HCT116 (cell line): ENCODE measurements at regions not wholly inside any gene's neighbourhood (a gene's known extent, or its start where the extent isn't known, plus 50 kb on each side); places are given as distances from the start of the nearest gene placed in this dataset.

Source experiments
- ATAC-seq: fragments of 200-7000 bp; cut with Tn5 transposase; 2 replicates; pipeline ENCODE4 v1.9.1; 2020; ENCODE audit warnings: mild to moderate bottlenecking, moderate library complexity
- BruUV-seq: library from RNA; stranded (reverse); fragments of 400-500 nt; replicated peaks from 2 replicates; lab custom pipeline; 2021; lab: Mats Ljungman, UMichigan
- CTCF ChIA-PET: fragments of 300-600 bp; sonication (Branson Sonifier 250); formaldehyde crosslinking; loops from one replicate; lab custom pipeline; 2021; ENCODE audit warnings: antibody characterized with exemption; lab: Charles Lee
- POLR2A ChIA-PET: fragments of 300-600, 350-600 bp; sonication (Branson Sonifier 250); formaldehyde crosslinking; loops from one replicate; lab custom pipeline; 2021; ENCODE audit warnings: antibody characterized with exemption; lab: Charles Lee
- RAD21 ChIA-PET, 2 experiments: fragments of 300-600 bp; sonication (Branson Sonifier 250); formaldehyde crosslinking; loops; one replicate each; lab custom pipeline; 2023; ENCODE audit warnings: low total read pairs in 2 of 2; ENCODE audit not compliant: uncharacterized antibody in 2 of 2, unreplicated experiment in 2 of 2, low non-redundant PET in 1 of 2; lab: Charles Lee
- DNase-seq: peaks from one replicate; pipeline ENCODE4 v3.0.0-alpha.2; 2010; ENCODE audit warnings: low read depth, low spot score
- H2AFZ ChIP-seq: fragments of 200-600 bp; shearing (Covaris generic), sonication (generic); 2 replicates; pipeline ENCODE4 v1.6.1; 2017; ENCODE audit warnings: low read depth, mixed run types, mixed read lengths, antibody characterized with exemption, low read length; ENCODE audit not compliant: poor library complexity, severe bottlenecking
- H3K27ac ChIP-seq: 2 replicates; pipeline ENCODE4 v1.5.1; 2012; ENCODE audit warnings: low read depth, low read length
- H3K27me3 ChIP-seq: fragments of 200-600 bp; sonication (generic); 2 replicates; pipeline ENCODE4 v1.6.1; 2016; ENCODE audit warnings: mixed run types, low read length, mixed read lengths; ENCODE audit not compliant: insufficient read depth
- H3K36me3 ChIP-seq, 2 experiments: fragments of 200-500 bp in 1 of 2; fragments of 200-600 bp in 1 of 2; sonication (Bioruptor generic) in 1 of 2; sonication (generic) in 1 of 2; 2 replicates each; pipeline versions ENCODE4 v1.5.1 to v1.6.1; 2014 to 2016; ENCODE audit warnings: low read length in 2 of 2, inconsistent platforms in 1 of 2, mixed read lengths in 1 of 2, mixed run types in 1 of 2; ENCODE audit not compliant: insufficient read depth in 2 of 2, control insufficient read depth in 1 of 2
- H3K4me1 ChIP-seq, 2 experiments: fragments of 200-600 bp in 1 of 2; sonication (generic) in 1 of 2; 2 replicates each; pipeline versions ENCODE4 v1.5.1 to v1.6.1; 2012 to 2017; ENCODE audit warnings: low read length in 2 of 2, inconsistent platforms in 1 of 2, mild to moderate bottlenecking in 1 of 2, mixed read lengths in 1 of 2, mixed run types in 1 of 2, moderate library complexity in 1 of 2; ENCODE audit not compliant: insufficient read depth in 2 of 2, control insufficient read depth in 1 of 2
- H3K4me2 ChIP-seq: fragments of 200-600 bp; sonication (generic); 2 replicates; pipeline ENCODE4 v1.6.1; 2017; ENCODE audit warnings: mixed run types, low read length, mixed read lengths
- H3K4me3 ChIP-seq, 2 experiments: fragments of 200-600 bp in 1 of 2; sonication (generic) in 1 of 2; replicated peaks in 1 of 2; 2 replicates each; pipeline ENCODE4 v1.5.1; 2011 to 2016; ENCODE audit warnings: low read length in 2 of 2, control low read depth in 1 of 2, low read depth in 1 of 2, mild to moderate bottlenecking in 1 of 2, mixed read lengths in 1 of 2, mixed run types in 1 of 2
- H3K79me2 ChIP-seq: fragments of 200-600 bp; sonication (generic); 2 replicates; pipeline ENCODE4 v1.6.1; 2017; ENCODE audit warnings: mild to moderate bottlenecking, mixed run types, low read length, moderate library complexity, mixed read lengths; ENCODE audit not compliant: insufficient read depth
- H3K9ac ChIP-seq: fragments of 200-600 bp; sonication (generic); 2 replicates; pipeline ENCODE4 v1.6.1; 2016; ENCODE audit warnings: low read length, mixed read lengths
- H3K9me2 ChIP-seq: fragments of 200-600 bp; sonication (generic), shearing (Covaris generic); 2 replicates; pipeline ENCODE4 v1.6.1; 2017; ENCODE audit warnings: mixed run types, mild to moderate bottlenecking, moderate library complexity; ENCODE audit not compliant: insufficient read depth
- H3K9me3 ChIP-seq, 2 experiments: fragments of 200-500 bp in 1 of 2; fragments of 200-600 bp in 1 of 2; sonication (Bioruptor generic) in 1 of 2; sonication (generic) in 1 of 2; 2 replicates each; pipeline ENCODE4 v1.6.1; 2014 to 2017; ENCODE audit warnings: low read length in 2 of 2, mixed read lengths in 2 of 2, inconsistent platforms in 1 of 2, low read depth in 1 of 2, mild to moderate bottlenecking in 1 of 2, mixed run types in 1 of 2, moderate library complexity in 1 of 2; ENCODE audit not compliant: control insufficient read depth in 1 of 2, insufficient read depth in 1 of 2
- H4K20me1 ChIP-seq: fragments of 200-600 bp; sonication (generic), shearing (Covaris generic); 2 replicates; pipeline ENCODE4 v1.6.1; 2017; ENCODE audit warnings: mixed run types, mild to moderate bottlenecking, moderate library complexity; ENCODE audit not compliant: insufficient read depth
- CEBPB ChIP-seq: IDR thresholded peaks from 2 replicates; pipeline ENCODE4 v1.6.1; 2012; ENCODE audit warnings: low read depth
- EGR1 ChIP-seq: IDR thresholded peaks from 2 replicates; pipeline ENCODE4 v1.6.1; 2012; ENCODE audit warnings: low read depth
- POLR2AphosphoS5 ChIP-seq: IDR thresholded peaks from 2 replicates; pipeline ENCODE4 v1.6.1; 2011; ENCODE audit warnings: mild to moderate bottlenecking, low read depth, low read length, moderate library complexity
- intact Hi-C: fragments of 100-400 bp; cut with micrococcal nuclease; formaldehyde crosslinking; loops from 2 replicates; pipeline ENCODE4 v1.10.0; 2022
- TF ChIP-seq, protein P1 (sequence below): IDR thresholded peaks from 2 replicates; pipeline ENCODE4 v1.6.1; 2012; ENCODE audit warnings: low read depth
- TF ChIP-seq, protein P2 (sequence below): IDR thresholded peaks from 2 replicates; pipeline ENCODE4 v1.6.1; 2011; ENCODE audit warnings: mild to moderate bottlenecking, low read length, moderate library complexity; ENCODE audit not compliant: insufficient replicate concordance; ENCODE audit errors: extremely low read depth

DNA sequence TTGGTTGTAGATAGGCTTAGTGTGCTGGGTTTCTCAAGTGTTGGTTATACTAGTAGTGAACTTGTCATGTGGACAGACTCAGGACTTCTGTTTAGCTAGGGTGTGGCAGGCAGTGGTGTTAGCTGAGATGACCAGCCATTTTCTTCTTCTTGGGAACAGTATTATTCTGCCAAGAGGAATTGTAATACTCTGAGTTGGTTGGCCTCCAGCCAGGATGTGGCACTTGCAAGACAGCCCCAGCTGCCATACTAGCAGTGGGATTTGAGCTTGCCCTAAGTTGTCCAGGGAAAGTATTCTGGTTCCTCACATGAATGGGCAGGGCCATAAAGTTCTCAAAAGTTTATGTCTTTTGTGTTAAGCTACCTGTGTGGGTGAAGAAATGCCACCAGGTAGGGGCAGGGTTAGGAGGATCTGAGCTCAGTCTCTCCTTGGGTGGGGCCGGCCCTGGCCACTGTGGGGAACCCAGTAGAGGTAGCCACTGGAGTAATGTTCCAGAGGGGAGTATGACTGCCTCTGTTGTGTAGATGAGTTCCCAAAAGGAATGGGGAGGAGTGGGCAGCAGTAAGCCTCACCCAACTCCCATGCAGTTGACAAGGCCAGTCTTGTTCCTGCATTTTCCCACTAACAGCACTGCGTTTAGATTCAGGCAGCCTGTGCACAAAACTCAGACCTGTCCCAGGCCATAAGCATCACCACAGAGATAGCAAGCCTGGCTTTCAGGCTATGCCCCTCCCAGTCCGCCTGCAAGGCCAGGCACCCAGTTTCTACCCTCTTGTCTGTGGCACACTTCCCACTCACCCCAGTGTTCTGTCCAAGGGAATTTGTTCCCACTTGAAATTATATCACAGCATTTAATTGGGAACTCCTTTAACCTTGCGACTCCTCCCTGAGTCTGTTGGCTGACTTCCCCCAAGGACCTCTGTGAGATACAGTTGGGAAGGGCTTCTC lies 250.7 kb downstream of the ANXA1 start:
- Histone ChIP-seq H3K36me3 (no peaks in the 10 kb centered on the region), H4K20me1 (no peaks in the 10 kb centered on the region), H3K4me3 (no peak overlapping the region), H3K9me2 (no peaks in the 10 kb centered on the region), H3K27ac (no peak overlapping the region), H3K9me3 (no peaks in the 10 kb centered on the region), H2AFZ (no peak overlapping the region), H3K4me2 (no peak overlapping the region), H3K4me1 (no peaks in the 10 kb centered on the region), H3K9ac (no peak overlapping the region), H3K79me2 (no peaks in the 10 kb centered on the region), H3K27me3 (0 out of 2 replicates have a peak, but pooled peaks cover 5% of the 10 kb centered on the region)
- ChIA-PET RAD21 (no interaction called here), CTCF (no interaction called here), POLR2A (no interaction called here)
- BruUV-seq = no TSS peak
- TF ChIP-seq POLR2AphosphoS5 (no peak), CEBPB (no peak)
- no peak for DNase-seq
- intact Hi-C loops = no loop called here
- no peak for ATAC-seq

DNA sequence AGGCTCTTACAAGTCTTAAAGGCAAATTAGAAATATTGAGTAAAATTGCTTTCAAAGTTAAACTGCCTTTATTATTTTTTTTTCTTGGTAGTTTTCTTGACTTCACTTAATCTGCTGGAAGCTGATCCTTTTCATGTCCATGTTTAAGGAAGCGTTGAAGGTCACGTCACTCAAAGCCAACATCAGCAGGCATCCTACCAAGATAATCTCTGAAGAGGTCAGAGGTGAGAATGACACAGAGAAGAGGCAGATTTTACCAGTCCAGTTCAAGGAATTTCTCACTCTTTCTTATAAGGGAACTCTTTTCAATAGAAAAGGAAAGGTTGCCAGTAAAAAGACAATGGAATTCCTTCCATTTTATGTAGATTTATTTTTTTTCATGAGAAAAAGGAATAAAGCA lies 259.8 kb downstream of the ANXA1 start:
- Histone ChIP-seq H3K4me3 (no peak overlapping the region), H3K79me2 (no peaks in the 10 kb centered on the region), H3K27ac (no peak overlapping the region), H3K4me2 (no peak overlapping the region), H3K27me3 (peaks cover 9% of the 10 kb centered on the region; the same call in 1 of the 2 replicates), H3K9ac (no peak overlapping the region), H3K9me2 (no peaks in the 10 kb centered on the region), H4K20me1 (no peaks in the 10 kb centered on the region), H3K36me3 (no peaks in the 10 kb centered on the region), H3K9me3 (no peaks in the 10 kb centered on the region), H3K4me1 (no peaks in the 10 kb centered on the region), H2AFZ (no peak overlapping the region)
- CTCF ChIA-PET = no interaction called here
- no peak for DNase-seq
- intact Hi-C loops = no loop called here
- POLR2A ChIA-PET = no interaction called here
- TF ChIP-seq POLR2AphosphoS5 (no peak), EGR1 (no peak)
- TF ChIP-seq, protein P1, sequence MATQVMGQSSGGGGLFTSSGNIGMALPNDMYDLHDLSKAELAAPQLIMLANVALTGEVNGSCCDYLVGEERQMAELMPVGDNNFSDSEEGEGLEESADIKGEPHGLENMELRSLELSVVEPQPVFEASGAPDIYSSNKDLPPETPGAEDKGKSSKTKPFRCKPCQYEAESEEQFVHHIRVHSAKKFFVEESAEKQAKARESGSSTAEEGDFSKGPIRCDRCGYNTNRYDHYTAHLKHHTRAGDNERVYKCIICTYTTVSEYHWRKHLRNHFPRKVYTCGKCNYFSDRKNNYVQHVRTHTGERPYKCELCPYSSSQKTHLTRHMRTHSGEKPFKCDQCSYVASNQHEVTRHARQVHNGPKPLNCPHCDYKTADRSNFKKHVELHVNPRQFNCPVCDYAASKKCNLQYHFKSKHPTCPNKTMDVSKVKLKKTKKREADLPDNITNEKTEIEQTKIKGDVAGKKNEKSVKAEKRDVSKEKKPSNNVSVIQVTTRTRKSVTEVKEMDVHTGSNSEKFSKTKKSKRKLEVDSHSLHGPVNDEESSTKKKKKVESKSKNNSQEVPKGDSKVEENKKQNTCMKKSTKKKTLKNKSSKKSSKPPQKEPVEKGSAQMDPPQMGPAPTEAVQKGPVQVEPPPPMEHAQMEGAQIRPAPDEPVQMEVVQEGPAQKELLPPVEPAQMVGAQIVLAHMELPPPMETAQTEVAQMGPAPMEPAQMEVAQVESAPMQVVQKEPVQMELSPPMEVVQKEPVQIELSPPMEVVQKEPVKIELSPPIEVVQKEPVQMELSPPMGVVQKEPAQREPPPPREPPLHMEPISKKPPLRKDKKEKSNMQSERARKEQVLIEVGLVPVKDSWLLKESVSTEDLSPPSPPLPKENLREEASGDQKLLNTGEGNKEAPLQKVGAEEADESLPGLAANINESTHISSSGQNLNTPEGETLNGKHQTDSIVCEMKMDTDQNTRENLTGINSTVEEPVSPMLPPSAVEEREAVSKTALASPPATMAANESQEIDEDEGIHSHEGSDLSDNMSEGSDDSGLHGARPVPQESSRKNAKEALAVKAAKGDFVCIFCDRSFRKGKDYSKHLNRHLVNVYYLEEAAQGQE = no peak
- TF ChIP-seq, protein P2, sequence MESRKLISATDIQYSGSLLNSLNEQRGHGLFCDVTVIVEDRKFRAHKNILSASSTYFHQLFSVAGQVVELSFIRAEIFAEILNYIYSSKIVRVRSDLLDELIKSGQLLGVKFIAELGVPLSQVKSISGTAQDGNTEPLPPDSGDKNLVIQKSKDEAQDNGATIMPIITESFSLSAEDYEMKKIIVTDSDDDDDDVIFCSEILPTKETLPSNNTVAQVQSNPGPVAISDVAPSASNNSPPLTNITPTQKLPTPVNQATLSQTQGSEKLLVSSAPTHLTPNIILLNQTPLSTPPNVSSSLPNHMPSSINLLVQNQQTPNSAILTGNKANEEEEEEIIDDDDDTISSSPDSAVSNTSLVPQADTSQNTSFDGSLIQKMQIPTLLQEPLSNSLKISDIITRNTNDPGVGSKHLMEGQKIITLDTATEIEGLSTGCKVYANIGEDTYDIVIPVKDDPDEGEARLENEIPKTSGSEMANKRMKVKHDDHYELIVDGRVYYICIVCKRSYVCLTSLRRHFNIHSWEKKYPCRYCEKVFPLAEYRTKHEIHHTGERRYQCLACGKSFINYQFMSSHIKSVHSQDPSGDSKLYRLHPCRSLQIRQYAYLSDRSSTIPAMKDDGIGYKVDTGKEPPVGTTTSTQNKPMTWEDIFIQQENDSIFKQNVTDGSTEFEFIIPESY = no peak
- no peak for ATAC-seq
- RAD21 ChIA-PET = no interaction called here
- BruUV-seq = no TSS peak
